WI38 (cell line): ENCODE measurements at regions not wholly inside any gene's neighbourhood (a gene's known extent, or its start where the extent isn't known, plus 50 kb on each side); places are given as distances from the start of the nearest gene placed in this dataset.
"Not testable (repeated sequence)": the region's sequence is repeated elsewhere in the genome, so short reads cannot be mapped to it uniquely, and the experiment has no call there.

Source experiments
- H3K4me3 ChIP-seq: 2 replicates; pipeline ENCODE4 v1.5.1; 2011; ENCODE audit warnings: low read depth, mild to moderate bottlenecking, control low read depth, low read length
- TF ChIP-seq, protein P1 (sequence below): IDR thresholded peaks from 2 replicates; pipeline ENCODE4 v1.5.1; 2012; ENCODE audit warnings: low read depth, mild to moderate bottlenecking, control low read depth, low read length

DNA sequence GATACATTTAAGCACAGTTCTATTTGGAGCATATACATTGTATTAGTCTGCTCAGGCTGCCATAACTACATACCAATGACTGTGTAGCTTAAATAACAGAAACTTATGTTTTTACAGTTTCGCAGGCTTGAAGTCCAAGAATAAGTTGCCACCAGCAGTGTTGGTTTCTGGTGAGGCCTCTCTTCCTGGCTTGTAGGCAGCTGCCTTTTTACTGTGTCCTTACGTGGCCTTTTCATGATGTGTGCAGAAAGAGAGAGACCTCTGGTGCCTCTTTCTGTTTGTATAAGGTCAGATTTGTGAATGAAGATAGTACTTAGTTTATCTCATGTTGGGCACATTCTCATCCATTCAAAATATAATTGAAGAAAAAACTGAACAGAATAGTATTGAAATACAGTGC, 636.6 kb downstream of the FLRT2 start:
- TF ChIP-seq, protein P1, sequence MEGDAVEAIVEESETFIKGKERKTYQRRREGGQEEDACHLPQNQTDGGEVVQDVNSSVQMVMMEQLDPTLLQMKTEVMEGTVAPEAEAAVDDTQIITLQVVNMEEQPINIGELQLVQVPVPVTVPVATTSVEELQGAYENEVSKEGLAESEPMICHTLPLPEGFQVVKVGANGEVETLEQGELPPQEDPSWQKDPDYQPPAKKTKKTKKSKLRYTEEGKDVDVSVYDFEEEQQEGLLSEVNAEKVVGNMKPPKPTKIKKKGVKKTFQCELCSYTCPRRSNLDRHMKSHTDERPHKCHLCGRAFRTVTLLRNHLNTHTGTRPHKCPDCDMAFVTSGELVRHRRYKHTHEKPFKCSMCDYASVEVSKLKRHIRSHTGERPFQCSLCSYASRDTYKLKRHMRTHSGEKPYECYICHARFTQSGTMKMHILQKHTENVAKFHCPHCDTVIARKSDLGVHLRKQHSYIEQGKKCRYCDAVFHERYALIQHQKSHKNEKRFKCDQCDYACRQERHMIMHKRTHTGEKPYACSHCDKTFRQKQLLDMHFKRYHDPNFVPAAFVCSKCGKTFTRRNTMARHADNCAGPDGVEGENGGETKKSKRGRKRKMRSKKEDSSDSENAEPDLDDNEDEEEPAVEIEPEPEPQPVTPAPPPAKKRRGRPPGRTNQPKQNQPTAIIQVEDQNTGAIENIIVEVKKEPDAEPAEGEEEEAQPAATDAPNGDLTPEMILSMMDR = no peak
- no peak overlapping the region for H3K4me3 ChIP-seq

DNA sequence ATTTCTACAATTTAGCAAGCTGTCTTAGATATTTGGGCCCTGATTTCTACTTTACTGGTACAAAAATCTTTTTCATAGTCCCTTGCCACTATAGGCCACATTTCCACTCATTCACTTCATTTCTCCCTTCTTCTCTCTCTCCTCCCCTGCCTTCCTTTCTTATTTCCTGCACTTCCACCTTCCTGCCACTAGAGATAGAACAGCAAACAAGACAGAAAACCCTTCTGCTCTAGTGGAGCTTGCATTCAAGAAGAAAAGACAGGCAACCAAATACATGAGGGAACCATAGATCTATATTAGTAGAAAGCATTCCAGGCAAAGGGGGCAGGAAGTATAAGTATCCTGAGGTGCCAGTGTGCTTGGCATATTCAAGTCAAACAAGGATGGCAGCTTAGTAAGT, 623.5 kb downstream of the FLRT2 start:
- TF ChIP-seq, protein P1 = no peak
- H3K4me3 ChIP-seq = no peak overlapping the region

- TF ChIP-seq, protein P1 = no peak
- H3K4me3 ChIP-seq = no peak overlapping the region
These were observed 613.3 kb downstream of the FLRT2 start for GRCh38 chr14:86143248-86143647.

- H3K4me3 ChIP-seq = no peak overlapping the region
- TF ChIP-seq, protein P1 = no peak
These were observed 612.0 kb downstream of the FLRT2 start for GRCh38 chr14:86141966-86142365.

- H3K4me3 ChIP-seq = no peak overlapping the region
- TF ChIP-seq, protein P1 = no peak
These were observed 599.5 kb downstream of the FLRT2 start for GRCh38 chr14:86129426-86129825.

GRCh38 chr14:86124328-86124727, 594.4 kb downstream of the FLRT2 start:
- H3K4me3 ChIP-seq = no peak overlapping the region
- TF ChIP-seq, protein P1 = no peak

- TF ChIP-seq, protein P1 = no peak
- no peak overlapping the region for H3K4me3 ChIP-seq
These were observed 586.0 kb downstream of the FLRT2 start for GRCh38 chr14:86115972-86116371.

DNA sequence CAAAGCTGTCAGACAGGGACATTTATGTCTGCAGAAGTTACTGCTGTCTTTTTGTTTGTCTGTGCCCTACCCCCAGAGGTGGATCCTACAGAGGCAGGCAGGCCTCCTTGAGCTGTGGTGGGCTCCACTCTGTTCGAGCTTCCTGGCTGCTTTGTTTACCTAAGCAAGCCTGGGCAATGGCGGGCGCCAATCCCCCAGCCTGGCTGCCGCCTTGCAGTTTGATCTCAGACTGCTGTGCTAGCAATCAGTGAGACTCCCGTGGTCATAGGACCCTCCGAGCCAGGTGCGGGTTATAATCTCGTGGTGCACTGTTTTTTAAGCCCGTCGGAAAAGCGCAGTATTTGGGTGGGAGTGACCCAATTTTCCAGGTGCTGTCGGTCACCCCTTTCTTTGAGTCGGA, 580.9 kb downstream of the FLRT2 start:
- H3K4me3 ChIP-seq = not testable (repeated sequence)
